NB4 (cell line): ENCODE measurements at regions not wholly inside any gene's neighbourhood (a gene's known extent, or its start where the extent isn't known, plus 50 kb on each side); places are given as distances from the start of the nearest gene placed in this dataset.

ENCODE experiments used
- CTCF ChIP-seq: IDR thresholded peaks from one replicate; pipeline ENCODE4 v1.5.1; 2012; ENCODE audit warnings: low read depth, low read length
- POLR2A ChIP-seq: IDR thresholded peaks from 2 replicates; pipeline ENCODE4 v1.6.1; 2011; ENCODE audit warnings: mild to moderate bottlenecking; ENCODE audit not compliant: insufficient read length; ENCODE audit errors: extremely low read depth

GRCh38 chrX:10702031-10702430, 81.6 kb upstream of the MID1 start:
- TF ChIP-seq POLR2A (no peak), CTCF (no peak)
